LNCAP (cell line): ENCODE measurements at regions not wholly inside any gene's neighbourhood (a gene's known extent, or its start where the extent isn't known, plus 50 kb on each side); places are given as distances from the start of the nearest gene placed in this dataset.

Source experiments
- TF ChIP-seq, protein P1 (sequence below): fragments of 450-650 bp; IDR thresholded peaks from 2 replicates; pipeline ENCODE4 v1.5.1; 2017; ENCODE audit warnings: mild to moderate bottlenecking

DNA sequence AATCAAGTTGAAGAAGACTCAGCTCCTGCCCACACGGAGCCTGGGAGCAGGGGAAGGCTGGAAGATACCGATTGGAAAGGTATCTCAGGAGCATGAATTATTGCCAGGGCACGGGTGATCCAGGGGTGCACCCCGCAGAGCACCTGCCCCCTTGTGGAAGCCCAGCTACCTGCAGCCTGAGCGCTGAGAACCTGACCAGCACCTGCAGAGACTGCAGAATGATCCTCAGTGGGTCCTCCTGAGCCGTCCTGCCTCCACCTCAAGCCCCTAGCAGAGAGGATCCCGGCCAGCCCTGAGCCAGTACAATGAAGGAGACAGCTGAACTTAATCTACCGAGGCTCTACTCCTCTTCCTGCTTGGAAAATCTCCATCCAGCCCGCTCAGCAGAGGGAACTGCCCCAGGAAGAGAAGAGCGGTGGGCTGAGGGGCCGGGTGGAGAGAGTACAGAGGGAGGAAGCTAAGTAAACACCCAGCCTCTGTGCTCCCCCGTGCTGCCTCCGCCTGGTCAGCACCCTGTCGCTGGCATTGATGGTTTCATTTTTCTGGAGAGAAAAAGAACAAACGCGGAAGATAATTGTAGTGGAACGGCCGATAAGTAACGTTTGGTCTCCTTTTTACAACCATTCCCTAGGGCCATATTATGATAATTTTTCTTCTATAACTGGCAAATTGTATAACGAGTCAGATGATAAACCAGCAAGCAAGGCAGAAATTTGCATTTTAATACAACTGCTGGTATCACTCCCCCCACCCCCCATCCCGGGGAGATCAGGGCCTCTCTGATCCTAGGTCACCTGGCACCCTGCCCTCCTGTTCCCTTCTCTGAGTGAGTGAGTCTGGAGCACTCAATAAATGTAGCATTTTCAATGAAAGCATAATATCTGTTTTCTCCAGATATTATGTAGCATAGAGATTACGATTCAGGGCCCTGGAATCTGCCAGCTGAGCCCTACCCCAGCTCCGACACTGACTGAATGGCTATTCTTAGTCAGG is 204.5 kb upstream of the RPL38 start:
- TF ChIP-seq, protein P1, sequence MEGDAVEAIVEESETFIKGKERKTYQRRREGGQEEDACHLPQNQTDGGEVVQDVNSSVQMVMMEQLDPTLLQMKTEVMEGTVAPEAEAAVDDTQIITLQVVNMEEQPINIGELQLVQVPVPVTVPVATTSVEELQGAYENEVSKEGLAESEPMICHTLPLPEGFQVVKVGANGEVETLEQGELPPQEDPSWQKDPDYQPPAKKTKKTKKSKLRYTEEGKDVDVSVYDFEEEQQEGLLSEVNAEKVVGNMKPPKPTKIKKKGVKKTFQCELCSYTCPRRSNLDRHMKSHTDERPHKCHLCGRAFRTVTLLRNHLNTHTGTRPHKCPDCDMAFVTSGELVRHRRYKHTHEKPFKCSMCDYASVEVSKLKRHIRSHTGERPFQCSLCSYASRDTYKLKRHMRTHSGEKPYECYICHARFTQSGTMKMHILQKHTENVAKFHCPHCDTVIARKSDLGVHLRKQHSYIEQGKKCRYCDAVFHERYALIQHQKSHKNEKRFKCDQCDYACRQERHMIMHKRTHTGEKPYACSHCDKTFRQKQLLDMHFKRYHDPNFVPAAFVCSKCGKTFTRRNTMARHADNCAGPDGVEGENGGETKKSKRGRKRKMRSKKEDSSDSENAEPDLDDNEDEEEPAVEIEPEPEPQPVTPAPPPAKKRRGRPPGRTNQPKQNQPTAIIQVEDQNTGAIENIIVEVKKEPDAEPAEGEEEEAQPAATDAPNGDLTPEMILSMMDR: peak; percentile 90

DNA sequence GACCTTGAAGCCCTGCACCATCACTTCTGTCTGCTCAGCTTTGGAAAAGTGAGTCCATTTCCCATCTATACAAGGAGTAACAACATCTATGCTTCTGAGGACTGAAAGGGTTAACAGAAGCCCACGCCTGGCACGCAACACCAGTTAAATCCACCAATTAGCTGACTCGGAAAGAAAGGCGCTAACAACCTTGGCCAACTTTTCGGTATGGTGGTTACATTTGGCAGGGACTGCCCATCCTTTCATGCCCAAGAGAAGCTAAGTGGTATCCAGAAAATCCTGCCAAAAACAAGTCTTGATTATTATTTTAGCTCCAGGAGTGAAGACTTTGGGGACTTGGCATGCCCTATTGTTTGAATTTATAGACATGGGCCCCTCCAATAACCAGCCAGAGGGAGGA is 202.3 kb upstream of the RPL38 start:
- TF ChIP-seq, protein P1: no peak

GRCh38 chr17:74002241-74002640 is 201.2 kb upstream of the RPL38 start:
- TF ChIP-seq, protein P1: no peak

GRCh38 chr17:74004056-74004455 is 199.4 kb upstream of the RPL38 start:
- TF ChIP-seq, protein P1: no peak

- TF ChIP-seq, protein P1: no peak
Observed at GRCh38 chr17:74005790-74006189, 197.7 kb upstream of the RPL38 start.

DNA sequence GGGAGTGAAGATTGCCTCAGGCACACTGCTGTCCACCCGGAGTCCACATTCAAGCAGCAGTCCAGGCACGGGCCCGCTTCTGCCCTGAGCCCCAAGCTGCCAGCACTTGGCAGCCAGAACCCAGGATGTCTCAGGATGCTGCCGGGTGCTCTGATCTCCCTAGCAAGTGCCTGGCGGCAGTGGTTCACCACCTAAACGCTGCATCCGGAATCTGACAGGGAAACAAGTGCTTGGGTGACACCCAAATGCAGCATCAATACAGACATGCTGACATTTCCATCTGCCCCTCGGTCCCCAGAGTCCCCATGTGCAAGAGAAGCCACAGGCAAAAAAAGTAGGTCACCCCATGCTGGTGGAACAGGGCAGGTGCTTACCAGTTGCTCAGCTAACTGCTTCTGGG is 197.1 kb upstream of the RPL38 start:
- TF ChIP-seq, protein P1: no peak

- TF ChIP-seq, protein P1: peak; percentile 50; the same call in 1 of the 2 replicates
Observed at GRCh38 chr17:74008196-74008595, 195.3 kb upstream of the RPL38 start.
